Prostate gland (tissue), 2 donors: ENCODE measurements at regions not wholly inside any gene's neighbourhood (a gene's known extent, or its start where the extent isn't known, plus 50 kb on each side); places are given as distances from the start of the nearest gene placed in this dataset.

ENCODE experiments used
- CTCF ChIP-seq, 4 experiments: fragments of 200-600 bp in 2 of 4; fragments of 450-650 bp in 2 of 4; sonication (generic) in 2 of 4; IDR thresholded peaks; 1 replicate in 3 of 4; 2 replicates in 1 of 4; pipeline ENCODE4 v1.5.1; 2016 to 2019; ENCODE audit warnings: antibody characterized with exemption in 4 of 4, mild to moderate bottlenecking in 2 of 4, moderate library complexity in 2 of 4
- POLR2A ChIP-seq: fragments of 450-650 bp; IDR thresholded peaks from one replicate; pipeline ENCODE4 v1.6.1; 2016; ENCODE audit warnings: antibody characterized with exemption, mild to moderate bottlenecking
- POLR2AphosphoS5 ChIP-seq: sonication (generic); formaldehyde crosslinking; IDR thresholded peaks from one replicate; pipeline ENCODE4 v1.6.1; 2017; ENCODE audit warnings: antibody characterized with exemption

GRCh38 chr7:3143869-3144775 is 100.5 kb upstream of the CARD11 start:
- TF ChIP-seq CTCF (IDR thresholded peaks at IDR 0.05) = no peak
- no peak for TF ChIP-seq POLR2AphosphoS5
- no peak for TF ChIP-seq POLR2A
